Activated effector memory CD4-positive, alpha-beta T cell treated with Interleukin-2 at 50 U/mL for 16 hours (primary cell): ENCODE measurements at regions not wholly inside any gene's neighbourhood (a gene's known extent, or its start where the extent isn't known, plus 50 kb on each side); places are given as distances from the start of the nearest gene placed in this dataset.

Experiments
- DNase-seq: peaks from one replicate; pipeline ENCODE4 v3.0.0-alpha.2; 2020

DNA sequence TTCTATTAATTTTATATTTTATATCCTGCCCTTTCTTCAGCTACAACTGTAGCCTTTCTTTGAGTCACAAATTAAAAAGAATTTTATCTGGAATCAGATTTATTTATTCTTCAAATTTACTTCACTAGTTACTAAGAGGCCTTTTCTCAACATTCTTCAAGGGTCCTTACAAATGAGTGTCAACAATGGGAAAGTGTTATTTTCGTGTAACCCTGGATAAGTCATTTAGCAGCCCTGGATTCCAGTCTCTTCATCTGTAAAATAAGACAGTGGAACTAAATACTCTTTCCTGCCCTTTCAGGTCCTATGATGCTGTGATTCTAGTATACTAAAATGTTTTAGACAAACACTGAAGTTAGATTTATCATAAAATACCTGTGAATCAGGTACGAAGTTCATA, 397.0 kb downstream of the KLF12 start:
- no peak for DNase-seq

DNA sequence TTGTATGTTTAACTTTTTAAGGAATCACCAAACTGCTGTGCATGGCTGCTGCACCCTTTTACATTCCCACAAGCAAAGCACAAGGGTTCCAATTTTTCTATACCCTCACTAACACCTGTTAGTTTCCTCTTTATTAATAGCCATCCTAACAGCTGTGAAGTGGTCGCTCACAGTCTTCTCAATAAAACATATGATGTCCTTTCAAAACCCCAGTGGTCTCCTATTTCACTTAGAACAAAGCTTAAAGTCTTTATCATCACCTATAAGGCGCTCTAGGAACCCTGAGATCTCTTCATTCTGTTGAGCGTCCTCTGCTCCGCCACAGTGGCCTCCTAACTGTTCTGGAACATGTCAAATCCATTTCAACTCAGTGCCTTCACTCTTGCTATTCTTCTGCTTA, 400.5 kb downstream of the KLF12 start:
- no peak for DNase-seq

DNA sequence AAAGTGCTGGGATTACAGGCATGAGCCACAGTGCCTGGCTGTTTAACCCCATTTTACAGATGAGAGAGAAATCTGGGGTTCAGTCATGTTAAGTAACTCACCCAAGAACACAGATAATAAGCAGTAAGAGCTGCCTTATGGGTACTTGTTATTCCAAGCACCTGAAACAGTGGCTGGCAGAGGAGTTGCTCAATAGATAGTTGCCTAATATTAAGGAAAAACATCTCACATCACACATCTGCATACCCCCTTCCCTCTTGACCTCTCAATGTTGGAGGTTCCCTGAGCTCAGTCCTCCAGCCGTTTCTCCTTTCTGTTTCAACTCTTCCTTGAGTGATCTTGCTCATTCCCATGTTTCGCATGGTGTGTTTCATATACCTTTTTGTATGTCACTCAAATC, 401.9 kb downstream of the KLF12 start:
- DNase-seq: no peak

DNA sequence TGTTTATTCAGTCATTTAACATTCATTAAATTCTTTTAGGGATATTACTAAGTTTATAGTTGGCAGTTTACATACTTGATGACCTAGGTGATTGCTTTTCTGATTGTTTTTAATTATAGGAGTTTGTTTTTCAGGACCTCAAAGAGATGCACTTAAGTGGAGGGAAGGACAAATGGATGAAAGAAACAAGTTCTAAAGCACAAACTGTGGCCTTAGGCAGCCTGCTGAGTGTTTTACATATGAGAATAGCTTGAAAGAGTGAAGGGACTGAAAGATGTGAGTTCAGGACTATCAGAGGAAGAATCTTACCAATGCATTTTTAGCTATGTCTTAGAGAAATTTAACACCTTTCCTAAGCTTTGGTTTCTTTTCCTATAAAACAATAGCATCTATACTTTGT, 402.6 kb downstream of the KLF12 start:
- DNase-seq: no peak

DNA sequence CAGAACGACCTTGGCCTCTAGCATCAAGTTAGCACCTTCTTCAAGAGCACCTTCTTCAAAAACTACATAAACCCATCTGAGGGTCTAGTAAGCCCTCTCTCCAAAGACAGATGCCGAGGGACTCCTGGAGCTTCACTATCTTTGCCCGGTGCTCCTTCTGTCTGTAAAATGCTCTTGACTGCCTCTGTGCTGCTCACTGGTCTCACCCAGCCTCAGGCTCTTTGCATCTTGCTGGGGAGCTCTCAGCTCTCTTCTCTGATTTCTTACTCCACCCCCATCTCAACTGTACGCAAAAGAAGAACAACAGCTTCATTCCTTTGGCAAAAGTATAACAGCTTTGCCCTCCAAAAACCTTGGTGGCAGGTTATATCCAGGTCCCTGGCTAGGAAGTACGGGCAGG, 404.2 kb downstream of the KLF12 start:
- no peak for DNase-seq

DNA sequence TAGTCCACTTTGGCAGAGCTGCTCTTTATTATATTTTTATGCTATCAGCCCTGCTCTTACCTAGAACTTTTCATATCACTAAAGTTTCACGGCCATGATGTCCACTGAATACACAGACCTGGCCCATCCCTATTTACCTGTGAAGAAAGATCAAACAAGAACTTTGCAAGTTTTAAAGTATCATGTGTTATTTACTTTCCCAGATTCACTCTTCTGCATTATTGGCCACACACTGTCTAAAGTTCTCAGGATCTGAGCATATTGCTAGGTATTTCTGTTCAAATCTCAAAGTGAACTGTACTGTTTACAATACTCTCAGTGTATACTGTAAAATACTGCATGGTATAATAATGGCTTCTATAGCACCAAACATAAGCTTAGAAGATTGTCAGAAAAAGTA, 405.2 kb downstream of the KLF12 start:
- DNase-seq: no peak

DNA sequence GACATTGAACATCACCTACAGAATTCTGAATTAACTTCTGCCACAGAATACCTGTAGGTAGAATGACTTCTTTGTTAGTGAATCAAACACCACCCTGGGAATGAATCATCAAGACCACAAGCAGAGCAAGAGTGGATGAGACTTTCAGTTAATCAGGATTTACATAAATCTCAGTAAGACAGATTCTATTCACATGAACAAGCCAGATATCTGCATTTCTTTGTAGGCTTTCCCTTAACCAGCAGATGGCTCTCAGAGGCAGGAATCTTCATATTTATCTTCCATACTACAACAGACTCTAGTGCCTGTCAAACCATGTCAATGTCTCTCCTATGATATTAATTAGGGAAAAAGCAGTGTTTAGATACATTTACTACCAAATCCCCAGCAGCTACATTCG, 412.1 kb downstream of the KLF12 start:
- no peak for DNase-seq

DNA sequence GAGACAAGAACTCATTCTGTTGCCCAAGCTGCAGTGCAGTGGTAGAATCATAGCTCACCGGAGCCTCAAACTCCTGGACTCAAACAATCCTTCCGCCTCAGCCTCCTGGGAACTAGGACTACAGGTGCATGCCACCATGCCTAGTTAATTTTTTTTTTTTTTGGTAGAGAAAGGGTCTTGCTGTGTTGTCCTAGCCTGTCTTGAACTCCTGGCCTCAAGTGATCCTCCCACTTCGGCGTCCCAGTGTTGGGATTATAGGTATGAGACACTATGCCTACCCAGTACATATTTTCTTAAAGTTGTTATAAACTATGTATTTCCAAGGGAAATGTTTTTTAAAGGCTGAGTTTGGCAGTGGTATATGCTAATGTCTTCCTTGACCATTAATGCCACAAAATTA, 412.6 kb downstream of the KLF12 start:
- no peak for DNase-seq

DNA sequence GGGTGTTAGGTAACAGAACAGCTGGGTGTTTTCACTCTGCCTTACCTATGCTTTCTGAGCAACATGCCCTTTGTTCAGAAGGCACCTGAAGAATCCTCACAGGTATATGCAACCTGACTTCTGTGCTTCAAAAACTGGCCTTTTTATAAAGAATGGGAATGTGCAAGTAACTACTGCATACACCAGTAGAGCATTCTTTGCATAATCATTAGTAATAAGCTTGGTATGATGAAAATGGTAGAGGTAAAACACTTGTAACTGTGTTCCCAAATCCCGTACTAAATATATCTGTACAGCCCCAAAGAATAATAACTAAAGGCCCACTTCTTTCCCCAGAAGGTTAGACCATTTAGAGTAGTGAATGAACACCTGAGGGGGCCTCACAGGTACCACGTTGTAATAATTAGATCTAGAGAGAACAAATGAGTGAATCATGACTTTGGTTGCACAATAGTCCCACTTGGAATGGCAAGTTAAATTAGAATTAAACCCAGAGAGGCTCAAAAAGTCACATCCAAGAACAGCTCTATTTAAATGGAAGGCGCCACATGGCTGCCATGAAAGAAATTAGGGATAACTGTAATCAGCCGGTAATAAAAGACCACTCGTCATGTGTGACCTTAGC, 413.9 kb downstream of the KLF12 start:
- no peak for DNase-seq

DNA sequence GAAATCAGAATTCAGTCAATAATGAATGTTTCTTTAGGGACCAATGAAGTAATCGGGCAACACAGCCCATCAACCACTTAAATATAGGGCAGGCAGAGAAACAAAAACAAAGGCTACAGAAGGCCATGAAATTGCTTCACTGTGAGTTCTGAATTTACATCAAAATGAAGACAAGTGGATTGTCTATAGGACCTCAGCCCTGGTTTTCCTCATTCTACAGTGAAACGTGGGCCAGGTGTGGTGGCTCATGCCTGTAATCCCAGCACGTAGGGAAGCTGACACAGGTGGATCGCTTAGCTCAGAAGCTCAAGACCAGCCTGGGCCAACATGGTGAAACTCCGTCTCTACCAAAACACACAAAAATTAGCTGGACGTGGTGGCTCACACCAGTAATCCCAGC, 416.0 kb downstream of the KLF12 start:
- no peak for DNase-seq

DNA sequence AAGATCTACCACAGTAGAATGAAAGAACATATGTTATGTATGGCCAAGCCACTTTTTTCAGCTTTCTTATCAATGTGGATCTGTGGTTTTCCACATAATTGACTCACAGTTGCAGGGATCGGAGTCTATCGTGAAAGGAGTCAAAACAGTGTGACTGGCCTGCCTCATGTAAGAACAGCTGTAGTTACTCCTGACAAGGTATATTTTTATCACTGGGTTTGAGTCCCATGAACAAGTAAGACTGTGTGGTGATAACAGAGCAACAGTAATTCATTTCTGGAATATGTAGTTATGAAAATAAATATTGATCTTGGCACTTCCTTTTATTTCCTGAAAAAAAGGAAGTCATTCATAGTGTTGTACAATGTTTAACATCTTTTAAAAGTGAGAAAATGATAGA, 416.6 kb downstream of the KLF12 start:
- no peak for DNase-seq

DNA sequence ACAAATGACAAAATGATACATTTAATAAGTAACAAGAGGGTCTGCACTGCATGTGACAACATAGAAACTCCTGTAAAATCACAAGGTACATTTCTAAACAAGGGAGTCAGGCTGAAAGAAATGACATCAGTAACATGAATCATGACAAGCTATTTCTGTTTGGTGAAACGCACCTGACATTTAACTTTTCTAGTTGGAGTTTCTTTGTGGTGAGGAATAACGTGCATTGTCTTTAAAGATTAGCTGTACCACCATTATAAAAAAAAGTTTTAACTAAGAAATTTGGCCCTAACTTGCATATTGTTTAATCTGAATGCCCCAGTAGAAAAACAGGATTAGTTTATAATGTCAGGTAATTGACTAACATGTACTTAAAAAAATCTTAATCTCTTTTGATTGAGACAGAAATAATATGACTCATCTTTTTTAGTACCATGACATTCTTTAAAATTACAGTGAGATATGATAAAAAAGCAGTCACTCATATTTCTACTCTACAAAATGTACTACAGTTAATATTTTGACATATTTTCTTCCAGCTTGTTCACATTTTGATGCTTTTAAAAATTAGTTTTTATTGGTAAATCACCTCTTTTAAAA, 418.2 kb downstream of the KLF12 start:
- DNase-seq: no peak

DNA sequence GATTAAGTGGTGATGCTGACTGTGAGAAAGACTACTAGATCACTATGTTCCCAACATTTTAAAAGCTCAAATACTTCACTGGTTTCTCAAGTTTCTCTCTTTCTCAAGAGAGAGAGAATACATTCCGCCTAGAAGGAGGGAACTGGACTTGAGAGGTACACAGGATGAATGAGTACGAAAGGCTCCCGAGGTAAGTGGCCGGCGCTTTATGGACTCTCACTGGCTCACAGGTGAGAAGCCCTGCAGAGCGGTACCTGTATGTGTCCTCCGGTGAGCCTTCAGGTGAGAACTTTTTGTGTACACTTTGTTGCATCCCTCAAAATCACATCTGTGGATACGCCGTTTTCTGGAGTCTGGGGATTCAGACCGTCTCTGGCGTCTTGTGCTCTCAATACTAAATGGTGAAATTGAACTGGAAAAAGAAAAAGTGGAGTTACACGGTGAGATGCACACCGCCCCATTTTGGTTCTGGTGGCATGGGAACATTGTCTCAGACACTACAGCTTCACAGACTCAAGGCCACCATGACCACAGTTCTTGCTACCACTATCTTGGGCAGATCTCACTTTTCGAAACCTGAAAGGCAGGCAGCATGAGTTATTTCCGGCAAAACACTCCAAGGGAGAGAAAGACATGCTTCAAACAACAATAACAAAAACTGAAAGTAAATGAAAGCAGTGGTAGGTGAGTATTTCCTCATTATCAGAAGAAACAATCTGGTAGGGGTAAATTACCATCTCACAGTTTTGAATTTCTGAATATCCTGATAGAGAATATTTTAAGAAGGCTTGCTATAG, 418.9 kb downstream of the KLF12 start:
- peak; percentile 35 for DNase-seq

DNA sequence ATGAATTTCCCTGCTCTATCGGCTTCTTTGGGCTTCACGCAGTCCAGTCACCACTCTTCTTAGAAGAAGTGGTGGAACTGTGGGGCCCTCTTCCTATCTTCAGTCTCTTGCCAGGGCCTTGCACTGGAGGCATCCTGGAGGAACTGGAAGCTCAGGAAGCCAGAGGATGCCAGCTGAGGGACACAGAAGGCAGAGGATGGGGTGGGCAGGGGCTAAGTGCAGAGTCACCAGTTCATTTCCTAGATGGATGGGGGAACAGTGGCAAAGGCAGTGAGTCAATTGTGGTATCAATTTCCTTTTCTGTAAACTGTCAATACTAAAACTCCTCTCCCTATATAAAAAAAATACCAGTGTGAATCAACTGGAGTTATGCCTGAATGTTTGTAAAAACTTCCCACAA, 419.7 kb downstream of the KLF12 start:
- DNase-seq: no peak

DNA sequence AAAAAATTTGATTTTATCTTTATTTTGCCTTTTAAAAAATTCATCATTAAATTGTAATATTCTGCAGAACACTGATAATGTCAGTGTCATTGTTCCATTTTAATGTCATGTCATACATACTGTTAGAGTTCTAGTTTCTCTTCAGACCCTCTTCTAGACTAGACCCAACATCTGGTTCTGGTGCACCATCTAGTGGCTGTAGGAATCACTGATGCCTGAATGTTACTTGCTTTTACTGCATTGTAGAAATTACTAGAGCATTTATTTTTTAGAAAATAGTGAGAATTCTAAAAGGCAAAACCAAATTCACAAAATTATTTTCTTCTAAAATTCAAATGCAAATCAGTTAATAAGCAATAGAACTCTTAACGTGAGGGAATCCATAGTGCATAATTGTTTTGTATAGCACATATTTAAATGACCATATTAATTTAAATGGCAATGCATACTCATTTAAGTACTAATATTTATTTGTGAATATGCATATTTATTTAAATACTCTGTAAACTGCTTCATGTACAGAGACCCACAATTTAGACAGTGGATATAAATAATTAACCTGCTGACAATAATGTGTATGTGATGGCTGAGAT, 425.7 kb downstream of the KLF12 start:
- DNase-seq: peak; percentile 8

DNA sequence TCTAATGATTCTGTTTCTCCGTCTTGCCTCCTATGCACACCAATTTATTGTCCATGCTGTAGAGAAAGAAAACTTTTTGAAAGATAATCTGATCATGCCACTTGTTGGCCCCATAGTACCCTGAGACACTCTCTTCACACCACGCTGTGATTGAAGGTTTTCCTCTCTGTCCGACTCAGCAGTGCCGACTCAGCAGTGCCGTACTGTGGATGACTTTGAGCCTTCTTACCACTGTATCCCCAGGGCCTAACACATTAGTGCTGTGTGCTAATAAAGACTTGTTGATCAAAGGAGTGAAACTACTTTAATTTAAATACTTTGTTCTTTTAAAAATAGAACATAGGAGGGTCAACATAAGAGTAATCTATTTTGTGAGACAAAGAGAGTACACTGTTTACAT, 429.6 kb downstream of the KLF12 start:
- DNase-seq: no peak

DNA sequence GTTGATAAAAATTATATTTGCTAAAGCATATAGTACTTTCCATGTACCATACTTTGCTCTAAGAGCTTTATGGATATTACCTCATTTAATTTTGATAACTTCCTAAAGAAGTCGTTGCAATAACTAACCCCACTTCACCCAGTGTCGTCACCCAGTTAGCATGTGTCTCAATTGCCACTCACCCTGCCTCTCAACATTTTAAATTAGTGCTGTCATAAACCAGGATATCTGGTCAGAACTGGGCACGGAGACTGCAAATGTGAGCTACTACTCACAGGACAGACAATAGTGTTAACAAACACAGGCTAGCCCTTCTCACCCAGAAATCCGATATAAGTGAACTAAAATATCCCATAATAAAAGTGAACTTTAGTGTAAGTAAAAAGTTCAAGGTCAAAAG, 430.6 kb downstream of the KLF12 start:
- DNase-seq: no peak

DNA sequence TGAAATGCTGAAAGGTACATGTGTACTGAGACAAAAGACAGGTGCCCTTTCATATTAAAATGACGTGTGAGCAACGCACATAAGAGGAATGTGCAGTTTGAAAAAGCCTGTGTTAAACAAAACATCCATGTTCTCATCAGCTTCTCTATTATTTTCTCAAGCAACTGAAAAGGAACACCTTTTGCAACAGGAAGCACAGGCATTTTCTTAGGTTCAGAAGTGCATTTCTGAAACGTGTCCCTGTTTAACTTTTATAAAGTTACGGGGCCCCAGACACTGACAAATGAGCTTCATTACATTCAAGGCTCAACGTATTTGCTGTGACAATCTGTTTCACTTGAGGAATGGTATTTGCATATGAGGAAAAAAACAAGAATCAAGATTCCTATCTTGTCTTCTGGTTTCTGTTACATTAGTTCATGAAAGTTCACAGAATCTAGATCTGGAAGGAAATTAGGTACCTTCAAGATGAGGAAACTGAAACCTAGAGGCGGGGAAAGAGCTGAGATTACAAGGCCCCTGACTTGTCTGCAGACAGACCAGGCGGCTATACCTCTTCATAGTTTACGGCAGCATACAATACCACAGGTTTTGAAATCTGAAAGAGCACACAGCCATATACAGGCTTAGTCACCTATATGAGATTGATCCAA, 431.7 kb downstream of the KLF12 start:
- peak; percentile 15 for DNase-seq

DNA sequence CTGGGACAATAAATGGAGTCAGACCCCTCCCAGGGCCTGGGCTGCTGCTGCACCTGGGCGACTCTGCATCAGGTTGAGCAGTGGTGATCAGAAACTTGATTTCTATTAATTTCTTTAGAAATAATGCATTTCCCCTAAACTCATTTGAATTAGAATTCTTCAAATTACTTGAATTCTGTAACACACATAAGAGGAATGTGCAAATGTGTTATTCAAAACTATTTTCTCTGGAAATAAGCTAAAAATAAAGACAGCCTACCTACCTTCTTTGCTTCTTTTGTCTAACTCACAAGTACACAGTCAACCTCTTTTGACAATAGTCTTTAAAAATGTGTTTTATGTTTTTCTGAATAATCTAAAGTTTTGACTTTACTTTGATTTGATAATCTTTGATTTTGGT, 433.0 kb downstream of the KLF12 start:
- DNase-seq: no peak

DNA sequence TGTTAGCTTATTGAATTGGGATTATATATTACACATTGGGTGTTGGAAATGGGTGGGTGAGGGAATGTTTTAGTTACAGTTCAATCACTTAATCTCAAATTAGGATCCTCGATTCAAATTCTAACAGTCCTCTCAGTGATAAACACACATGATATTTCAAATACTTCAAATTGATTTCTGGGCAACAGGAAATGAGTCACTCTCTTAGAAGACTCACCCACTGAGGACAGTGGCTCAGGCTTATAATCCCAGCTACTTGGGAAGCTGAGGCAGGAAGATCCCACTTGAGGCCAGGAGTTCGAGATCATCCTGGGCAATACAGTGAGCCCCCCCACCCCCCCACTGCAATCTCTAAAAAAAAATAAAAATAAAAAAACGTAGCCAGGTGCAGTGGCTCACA, 435.3 kb downstream of the KLF12 start:
- no peak for DNase-seq

DNA sequence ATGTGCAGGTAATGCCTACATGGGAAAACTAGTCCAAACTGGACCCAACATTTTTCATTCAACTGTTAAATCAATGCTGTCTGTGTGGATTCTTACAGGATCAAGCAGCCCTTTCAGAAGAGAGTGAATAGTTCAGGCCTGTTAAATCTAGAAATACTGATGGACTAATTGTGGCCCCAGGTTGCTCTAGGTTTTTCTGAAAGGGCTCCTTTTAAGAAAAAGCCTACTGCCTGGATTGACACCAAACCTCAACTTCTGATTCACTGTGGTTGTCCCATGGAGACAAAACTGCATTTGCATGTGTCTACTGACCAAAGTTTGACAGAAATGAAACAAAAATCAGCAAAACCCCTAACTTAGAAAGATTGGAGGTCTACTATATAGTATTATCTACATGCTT, 437.0 kb downstream of the KLF12 start:
- DNase-seq: no peak

DNA sequence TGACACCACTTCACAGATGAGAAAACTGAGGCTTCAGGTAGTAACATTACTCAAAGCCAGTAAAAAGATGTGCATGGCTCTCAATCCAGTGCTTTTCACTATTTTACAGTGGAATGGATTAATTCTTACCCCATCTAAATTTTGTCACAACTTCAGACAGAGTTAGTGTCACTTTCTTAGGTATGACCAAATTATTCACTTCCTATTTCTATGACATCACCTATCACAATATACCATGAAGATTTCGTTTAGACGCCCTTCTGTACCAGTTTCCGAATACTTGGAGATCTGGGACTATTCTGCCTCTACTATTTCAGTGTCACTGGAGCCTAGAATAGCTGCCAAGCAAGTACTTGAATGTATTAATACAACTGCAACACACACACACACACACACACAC, 437.5 kb downstream of the KLF12 start:
- no peak for DNase-seq

DNA sequence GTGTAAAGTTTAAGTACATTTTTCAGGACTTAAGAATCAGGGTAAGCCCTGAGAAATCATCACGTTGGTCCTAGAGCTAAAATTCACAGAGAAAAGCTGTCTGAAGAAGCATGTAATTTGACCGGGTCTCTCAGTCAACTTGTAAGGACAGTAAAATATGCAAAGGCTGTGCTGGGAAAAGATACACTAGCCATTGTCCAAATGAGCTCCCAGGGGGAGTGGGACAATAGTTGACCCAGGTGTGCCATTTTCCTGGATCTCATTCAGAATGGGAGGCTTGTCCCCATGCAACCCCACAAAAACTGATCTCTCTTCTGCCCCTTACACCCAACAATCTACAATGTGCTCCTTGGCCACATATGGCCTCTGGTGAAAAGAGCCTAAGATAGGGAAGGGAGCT, 437.9 kb downstream of the KLF12 start:
- DNase-seq: no peak

DNA sequence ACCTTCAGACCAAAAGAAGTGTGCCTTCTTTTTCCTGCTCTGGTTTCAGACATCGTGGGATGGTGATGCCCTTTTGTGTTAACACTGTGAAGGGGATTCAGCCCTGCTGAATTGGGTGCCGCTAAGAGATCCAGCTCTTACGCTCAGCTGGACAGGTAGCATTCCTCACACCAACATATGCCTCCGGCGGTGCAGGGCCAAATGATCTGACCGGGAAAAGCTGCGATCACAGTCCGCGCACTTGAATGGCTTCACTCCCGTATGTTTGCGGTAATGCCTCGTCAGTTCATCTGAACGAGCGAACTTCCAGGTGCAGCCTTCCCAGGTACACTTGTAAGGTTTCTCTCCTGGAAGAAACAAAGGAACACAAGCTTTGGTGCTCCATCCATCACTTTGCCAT, 438.9 kb downstream of the KLF12 start:
- DNase-seq: no peak
